HG02759 (cell line): ENCODE measurements at regions not wholly inside any gene's neighbourhood (a gene's known extent, or its start where the extent isn't known, plus 50 kb on each side); places are given as distances from the start of the nearest gene placed in this dataset.

Experiments
- ATAC-seq: cut with Tn5 transposase; IDR thresholded peaks from one replicate; pipeline ENCODE4 v1.9.1; 2021; ENCODE audit warnings: mild to moderate bottlenecking, moderate library complexity; ENCODE audit not compliant: unreplicated experiment

DNA sequence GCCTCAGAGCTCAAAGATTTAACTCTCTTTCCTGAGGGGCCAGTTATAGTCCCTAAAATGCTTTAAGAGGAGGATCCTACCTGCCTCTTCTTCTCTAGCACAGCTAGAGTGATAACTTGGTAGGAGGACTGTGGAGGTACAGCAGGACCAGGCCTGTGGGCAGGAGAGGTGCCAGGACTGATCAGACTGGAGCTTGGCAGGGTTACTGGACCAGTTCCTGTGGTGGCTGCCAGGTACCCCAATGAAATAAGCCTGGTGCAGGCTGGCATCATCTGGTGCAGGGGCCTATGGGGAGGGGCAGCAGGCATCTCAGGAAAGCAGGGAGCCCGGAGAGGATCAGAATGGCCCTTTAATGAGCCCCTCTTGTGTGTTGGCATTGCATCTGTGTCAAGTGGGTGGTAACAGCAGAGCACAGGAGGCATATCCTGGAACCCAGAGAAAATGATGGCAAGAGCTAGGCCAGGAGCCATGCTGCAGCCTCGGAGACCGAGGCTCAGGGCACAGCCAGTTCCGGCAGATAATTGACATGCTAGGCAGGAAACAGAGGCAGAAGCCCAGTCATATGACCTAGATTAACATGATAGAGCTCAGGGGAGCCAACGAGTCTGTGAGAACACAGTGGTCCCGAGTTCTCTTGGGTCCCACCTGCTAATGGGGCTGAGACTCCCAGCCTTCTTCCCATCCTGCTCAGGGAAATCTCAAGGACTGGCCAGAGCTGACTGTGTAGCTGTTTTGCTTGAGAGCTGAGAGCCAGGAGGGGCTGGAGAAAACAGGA is 187.5 kb upstream of the ZBED5 start:
- ATAC-seq = no peak

GRCh38 chr11:11044137-11044855 is 186.4 kb upstream of the ZBED5 start:
- ATAC-seq = no peak

DNA sequence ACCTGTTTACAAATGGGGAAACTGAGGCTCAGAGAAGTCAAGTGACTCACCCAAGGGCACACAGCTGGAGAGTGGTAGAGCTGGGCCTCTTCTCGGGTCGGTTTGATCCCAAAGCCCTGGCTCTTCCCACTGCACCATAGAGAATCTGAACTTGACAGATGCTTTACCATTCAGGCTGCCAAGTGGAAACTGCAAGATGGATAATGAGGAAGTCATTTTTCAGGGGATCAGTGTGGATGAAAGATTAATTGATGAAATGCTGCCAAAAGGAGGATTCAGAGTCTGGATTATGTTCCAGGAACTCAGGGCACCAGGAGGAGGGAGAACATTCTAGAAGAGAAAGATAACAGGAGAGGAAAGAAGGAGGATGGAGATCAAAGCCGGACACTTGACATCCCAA is 185.9 kb upstream of the ZBED5 start:
- ATAC-seq = no peak

GRCh38 chr11:11039208-11039965 is 181.5 kb upstream of the ZBED5 start:
- no peak for ATAC-seq

GRCh38 chr11:11038782-11039181 is 180.9 kb upstream of the ZBED5 start:
- no peak for ATAC-seq

DNA sequence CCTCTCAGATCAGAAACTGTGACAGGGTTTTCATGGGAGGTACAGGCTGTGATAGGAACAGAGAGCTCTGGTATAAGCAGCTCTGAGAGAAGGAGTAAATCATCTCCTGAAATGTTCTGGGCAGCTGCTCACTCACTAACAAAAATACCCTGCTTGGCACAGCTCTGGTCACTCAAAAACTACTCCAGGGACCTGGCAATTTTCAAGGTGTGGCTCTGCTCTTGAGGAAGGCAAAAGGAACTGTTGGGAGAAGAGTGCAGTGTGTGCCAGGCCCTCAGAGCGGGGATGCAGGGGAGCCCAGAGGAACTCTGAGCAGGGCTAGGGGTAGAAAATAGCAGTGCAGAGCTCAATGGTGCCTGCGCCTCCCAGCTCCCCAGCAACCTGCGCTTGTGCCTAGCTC is 180.5 kb upstream of the ZBED5 start:
- no peak for ATAC-seq

DNA sequence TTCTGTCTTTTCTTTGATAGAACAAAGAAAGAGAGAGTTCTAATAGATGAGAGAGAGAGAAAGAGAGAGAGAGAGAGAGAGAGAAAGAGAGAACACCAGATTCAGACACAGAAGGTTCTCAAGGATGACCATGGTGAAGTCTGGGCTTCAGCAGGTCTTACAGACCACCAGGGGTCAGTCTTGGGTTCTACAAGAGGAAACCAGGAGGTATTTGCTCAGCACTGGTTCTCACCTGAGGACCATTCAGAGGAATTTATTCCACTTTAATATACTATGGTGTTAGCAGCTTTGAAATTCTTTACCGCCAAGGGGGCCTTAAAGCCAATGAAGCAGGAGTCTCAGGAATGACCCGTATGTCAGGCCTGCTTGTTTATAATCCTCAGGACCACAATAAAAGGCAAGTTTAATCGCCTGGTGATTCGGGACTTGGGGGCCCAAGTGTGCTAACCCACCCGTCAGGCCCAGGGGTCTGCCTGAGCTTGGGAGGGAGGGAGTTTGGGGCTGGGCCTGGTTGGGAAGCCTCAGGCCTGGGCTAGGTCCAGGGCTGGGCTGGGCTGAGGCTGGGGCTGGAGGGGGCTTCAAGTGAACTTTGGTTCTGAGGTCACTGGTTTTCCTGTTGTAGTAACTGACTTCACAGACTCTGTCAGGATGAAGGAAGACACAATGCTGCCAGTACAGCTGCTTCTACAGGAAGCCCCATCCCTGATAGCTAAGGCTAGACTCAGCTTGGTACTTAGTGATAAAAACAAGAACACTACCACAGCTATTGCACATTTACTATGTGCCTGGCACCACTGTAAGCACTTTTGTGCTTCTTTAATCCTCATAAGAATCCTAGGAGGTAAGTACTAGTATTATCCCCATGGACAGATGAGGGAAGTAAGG is 179.2 kb upstream of the ZBED5 start:
- ATAC-seq = peak; percentile 57

DNA sequence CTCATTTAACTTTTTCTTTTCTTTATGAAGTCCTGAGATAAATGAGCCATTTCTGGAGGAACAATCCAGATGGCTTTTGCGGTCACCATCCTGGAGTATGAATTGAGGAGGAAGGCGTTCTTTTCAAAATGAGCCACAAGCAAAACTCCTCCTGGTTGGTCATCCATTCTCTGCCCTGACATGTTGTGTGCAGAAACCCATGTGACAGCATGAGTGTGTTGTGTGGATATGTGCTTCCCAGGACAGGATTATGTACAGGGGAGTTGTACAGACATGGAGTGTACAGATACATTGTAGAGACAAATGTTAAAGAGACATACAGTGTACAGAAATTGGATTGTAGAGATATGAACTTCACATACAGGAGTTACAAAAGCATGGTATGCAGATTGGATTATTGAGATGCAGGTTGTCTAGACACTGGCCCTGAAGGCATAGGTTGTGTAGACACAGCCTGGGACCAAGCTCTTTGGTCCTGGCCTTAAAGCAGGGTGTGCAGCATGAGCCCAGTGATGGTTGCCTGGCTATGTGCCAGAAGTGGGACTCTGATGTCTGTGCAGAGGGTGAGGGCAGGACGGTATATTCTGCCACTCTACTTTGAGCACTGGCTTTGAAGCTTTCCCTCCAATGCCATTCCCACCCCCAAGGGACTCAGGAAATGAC is 178.5 kb upstream of the ZBED5 start:
- ATAC-seq = no peak

- ATAC-seq = no peak
Observed at GRCh38 chr11:11035331-11035730, 177.5 kb upstream of the ZBED5 start.

DNA sequence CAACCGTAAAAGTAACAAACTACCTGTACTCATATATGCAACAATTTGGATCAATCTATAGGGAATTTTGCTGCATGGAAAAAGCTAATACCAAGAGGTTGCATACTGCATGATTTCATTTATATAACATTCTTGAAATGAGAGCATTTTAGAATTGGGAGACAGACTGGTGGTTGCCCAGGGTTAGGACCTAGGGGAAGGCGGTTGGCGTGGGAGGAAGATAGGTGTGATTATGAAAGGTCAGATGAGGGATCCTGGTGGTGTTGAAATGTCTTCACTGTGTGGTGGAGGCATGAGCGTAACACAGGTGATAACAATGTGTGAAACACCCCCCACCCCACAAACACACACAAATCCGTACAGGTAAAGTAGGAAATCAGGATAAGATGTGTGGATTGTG is 176.6 kb upstream of the ZBED5 start:
- no peak for ATAC-seq

DNA sequence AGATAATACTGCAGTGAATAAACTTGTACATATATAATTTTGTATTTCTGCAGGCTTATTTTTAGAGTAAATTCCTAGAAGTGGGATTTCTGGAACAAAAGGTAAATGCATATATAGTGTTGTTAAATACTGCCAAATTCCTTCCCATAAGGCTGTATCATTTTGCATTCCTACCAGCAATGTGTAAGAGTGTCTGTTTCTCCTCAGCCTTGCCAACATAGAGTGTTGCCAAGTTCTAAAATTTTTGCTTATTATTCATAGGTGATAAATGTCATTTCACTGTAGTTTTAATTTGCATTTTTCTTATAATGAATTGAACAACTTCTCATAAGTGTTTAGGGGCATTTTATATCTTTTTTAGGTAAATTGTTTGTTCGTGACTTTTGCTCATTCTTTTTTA is 174.2 kb upstream of the ZBED5 start:
- no peak for ATAC-seq

- ATAC-seq = no peak
Observed at GRCh38 chr11:11029027-11029426, 171.2 kb upstream of the ZBED5 start.

GRCh38 chr11:11028017-11028692 is 170.3 kb upstream of the ZBED5 start:
- peak; percentile 55 for ATAC-seq

- ATAC-seq = no peak
Observed at GRCh38 chr11:11027288-11027687, 169.4 kb upstream of the ZBED5 start.

GRCh38 chr11:11025087-11025486 is 167.2 kb upstream of the ZBED5 start:
- no peak for ATAC-seq

GRCh38 chr11:11022125-11022730 is 164.4 kb upstream of the ZBED5 start:
- no peak for ATAC-seq

DNA sequence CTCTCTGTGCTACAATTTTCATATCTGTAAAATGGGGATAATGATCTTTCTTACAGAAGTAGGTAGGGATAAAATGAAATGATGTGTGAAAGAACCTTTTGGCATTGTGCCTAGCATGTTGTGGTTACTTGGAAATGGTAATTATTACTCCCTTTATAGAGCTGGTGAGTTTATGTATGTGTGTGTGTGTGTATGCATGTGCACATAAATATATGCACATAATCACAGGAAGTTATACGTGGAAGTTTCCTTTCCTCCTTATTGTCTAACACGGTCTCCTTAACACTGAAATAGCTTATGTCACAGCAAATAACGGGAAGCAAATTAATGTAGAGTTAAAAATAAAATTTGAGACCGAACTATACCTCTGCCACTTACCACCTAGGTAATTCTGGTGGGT is 163.7 kb upstream of the ZBED5 start:
- ATAC-seq = no peak

DNA sequence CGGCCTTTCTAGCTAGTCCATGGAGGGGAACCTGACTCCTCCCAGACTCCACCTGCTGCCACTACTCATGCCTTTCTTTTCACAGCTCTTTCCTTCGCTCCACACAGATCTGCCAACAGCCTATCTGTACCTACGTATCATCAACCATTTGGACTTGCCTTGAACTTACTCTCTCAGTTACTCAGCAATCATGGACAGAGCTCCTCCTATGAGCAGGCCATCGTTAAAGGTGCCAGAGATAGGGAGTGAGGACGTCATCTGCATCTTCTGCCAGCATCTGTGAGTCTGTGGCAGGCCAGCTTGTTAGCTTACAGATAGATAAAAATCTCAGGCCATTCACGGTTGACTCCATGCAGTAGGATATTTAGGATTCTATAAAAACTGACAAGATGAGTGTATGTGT is 162.9 kb upstream of the ZBED5 start:
- no peak for ATAC-seq

DNA sequence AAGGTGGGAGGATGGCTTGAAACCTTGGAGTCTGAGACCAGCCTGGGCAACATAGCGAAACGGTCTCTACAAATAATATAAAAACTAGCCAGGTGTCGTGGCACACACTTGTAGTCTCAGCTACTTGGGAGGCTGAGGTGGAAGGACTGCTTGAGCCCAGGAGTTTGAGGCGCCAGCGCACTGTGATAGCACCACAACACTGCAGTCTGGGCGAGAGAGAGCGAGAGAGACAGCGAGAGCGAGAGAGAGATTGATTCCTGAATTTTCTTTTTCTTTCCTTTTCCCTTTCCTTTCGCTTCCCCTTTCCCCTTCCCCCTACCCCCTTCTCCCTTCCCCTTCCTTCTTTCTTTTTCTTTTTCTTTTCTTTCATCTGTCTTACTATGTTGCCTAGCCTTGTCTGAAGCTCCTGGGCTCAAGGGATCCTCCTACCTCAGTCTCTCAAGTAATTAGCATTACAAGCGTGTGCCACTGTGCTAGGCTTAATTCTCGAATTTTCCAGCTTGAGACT is 162.4 kb upstream of the ZBED5 start:
- no peak for ATAC-seq
